Naive thymus-derived CD4-positive, alpha-beta T cell (primary cell): ENCODE measurements at regions not wholly inside any gene's neighbourhood (a gene's known extent, or its start where the extent isn't known, plus 50 kb on each side); places are given as distances from the start of the nearest gene placed in this dataset.
"Not testable (repeated sequence)": the region's sequence is repeated elsewhere in the genome, so short reads cannot be mapped to it uniquely, and the experiment has no call there.

Experiments used
- ATAC-seq: fragments of 150-1000 bp; cut with Tn5 transposase; 2 replicates; pipeline ENCODE4 v1.10.0; 2021; ENCODE audit warnings: mild to moderate bottlenecking, moderate library complexity
- CTCF ChIA-PET: fragments of 350-600 bp; sonication (Branson Sonifier 250); formaldehyde crosslinking; loops from one replicate; lab custom pipeline; 2021; ENCODE audit warnings: antibody characterized with exemption; lab: Charles Lee
- POLR2A ChIA-PET: fragments of 350-600 bp; sonication (Branson Sonifier 250); formaldehyde crosslinking; loops from one replicate; lab custom pipeline; 2021; ENCODE audit warnings: antibody characterized with exemption, inconsistent platforms; lab: Charles Lee
- DNase-seq, 9 donors: peaks; one replicate each; pipeline versions ENCODE4 v3.0.0 to v3.0.0-alpha.2; 2020 to 2022; ENCODE audit warnings: mixed read lengths in 1 of 9
- H3K27ac ChIP-seq: one replicate; pipeline ENCODE4 v1.7.0; 2013; ENCODE audit warnings: mild to moderate bottlenecking, low read depth, low read length, moderate library complexity
- H3K27me3 ChIP-seq, 2 donors: one replicate each; pipeline ENCODE4 v1.7.0; 2013; ENCODE audit warnings: low read length in 2 of 2, mild to moderate bottlenecking in 2 of 2, moderate library complexity in 2 of 2; ENCODE audit not compliant: control insufficient read depth in 2 of 2, insufficient read depth in 2 of 2
- H3K36me3 ChIP-seq, 3 experiments: 1 replicate in 2 of 3; 2 replicates in 1 of 3; pipeline ENCODE4 v1.7.0; 2013; ENCODE audit warnings: low read length in 3 of 3, mild to moderate bottlenecking in 3 of 3, moderate library complexity in 1 of 3; ENCODE audit not compliant: insufficient read depth in 3 of 3, control insufficient read depth in 2 of 3
- H3K4me1 ChIP-seq, 2 donors: one replicate each; pipeline ENCODE4 v1.7.0; 2013; ENCODE audit warnings: low read length in 2 of 2, mild to moderate bottlenecking in 2 of 2, moderate library complexity in 1 of 2; ENCODE audit not compliant: control insufficient read depth in 2 of 2, insufficient read depth in 2 of 2
- H3K4me3 ChIP-seq: 2 replicates; pipeline ENCODE4 v1.7.0; 2013; ENCODE audit warnings: mild to moderate bottlenecking, low read length
- H3K9me3 ChIP-seq, 3 experiments: 1 replicate in 2 of 3; 2 replicates in 1 of 3; pipeline ENCODE4 v1.7.0; 2013; ENCODE audit warnings: low read length in 3 of 3; ENCODE audit not compliant: control insufficient read depth in 2 of 3
- H3K27ac Mint-ChIP-seq, 9 donors: one replicate each; pipeline ENCODE4 v1.8.0; 2020 to 2022; ENCODE audit warnings: mixed read lengths in 9 of 9, mild to moderate bottlenecking in 8 of 9, moderate library complexity in 5 of 9, inconsistent platforms in 2 of 9
- H3K27me3 Mint-ChIP-seq, 5 donors: one replicate each; pipeline ENCODE4 v1.8.0; 2021 to 2022; ENCODE audit warnings: mixed read lengths in 5 of 5, mild to moderate bottlenecking in 1 of 5
- H3K36me3 Mint-ChIP-seq, 5 donors: one replicate each; pipeline ENCODE4 v1.8.0; 2020 to 2022; ENCODE audit warnings: mixed read lengths in 5 of 5, mild to moderate bottlenecking in 3 of 5, inconsistent platforms in 1 of 5
- H3K4me1 Mint-ChIP-seq, 7 donors: one replicate each; pipeline ENCODE4 v1.8.0; 2020 to 2022; ENCODE audit warnings: mixed read lengths in 7 of 7, mild to moderate bottlenecking in 3 of 7, inconsistent platforms in 1 of 7
- H3K4me3 Mint-ChIP-seq, 10 donors: one replicate each; pipeline ENCODE4 v1.8.0; 2020 to 2022; ENCODE audit warnings: mild to moderate bottlenecking in 10 of 10, mixed read lengths in 10 of 10, moderate library complexity in 6 of 10, inconsistent platforms in 2 of 10
- H3K9me3 Mint-ChIP-seq, 11 donors: one replicate each; pipeline ENCODE4 v1.8.0; 2020 to 2022; ENCODE audit warnings: mixed read lengths in 11 of 11, mild to moderate bottlenecking in 4 of 11, inconsistent platforms in 1 of 11, moderate library complexity in 1 of 11
- intact Hi-C, 2 donors: fragments of 100-400 bp; cut with micrococcal nuclease; formaldehyde crosslinking; loops; one replicate each; pipeline ENCODE4 v1.15.1; 2023

DNA sequence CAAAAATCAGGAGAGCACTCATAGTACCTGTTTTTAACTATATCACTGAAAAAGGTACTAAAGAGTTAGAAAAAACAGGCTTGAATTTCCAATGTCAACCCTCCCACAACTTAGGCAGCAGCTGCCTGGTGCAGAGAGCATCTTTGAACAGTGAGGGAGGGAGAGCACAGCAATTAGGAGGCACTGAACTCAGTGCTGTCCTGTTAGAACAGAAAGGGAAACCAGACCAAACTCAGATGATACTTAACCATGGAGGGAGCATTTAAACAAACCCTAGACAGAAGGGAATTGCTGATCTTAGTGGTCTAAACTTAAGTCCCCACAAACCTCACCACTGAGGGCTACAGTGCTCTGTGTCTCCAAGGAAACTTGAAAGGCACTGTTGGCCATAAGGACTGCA, 179.2 kb upstream of the AGTR1 start:
- Mint-ChIP-seq H3K4me3 (no peak overlapping the region), H3K27ac (no peak overlapping the region), H3K9me3 (peaks cover 3 to 36% (median 9%) of the 10 kb centered on the region in 11 donors), H3K4me1 (no peaks in the 10 kb centered on the region), H3K27me3 (no peaks in the 10 kb centered on the region), H3K36me3 (no peaks in the 10 kb centered on the region)
- no peaks in the 10 kb centered on the region for H3K9me3 ChIP-seq
- ATAC-seq (no peak), DNase-seq (no peak)
- H3K27me3 ChIP-seq: no peaks in the 10 kb centered on the region
- H3K36me3 ChIP-seq: no peaks in the 10 kb centered on the region
- H3K27ac ChIP-seq: no peak overlapping the region
- intact Hi-C loops: no loop called here
- no peaks in the 10 kb centered on the region for H3K4me1 ChIP-seq
- POLR2A ChIA-PET: no interaction called here
- CTCF ChIA-PET: no interaction called here
- no peak overlapping the region for H3K4me3 ChIP-seq

GRCh38 chr3:148525621-148526020, 172.1 kb upstream of the AGTR1 start:
- ATAC-seq, H3K36me3 Mint-ChIP-seq, POLR2A ChIA-PET, H3K27ac ChIP-seq, H3K27ac Mint-ChIP-seq, H3K27me3 Mint-ChIP-seq, H3K9me3 ChIP-seq, DNase-seq, H3K4me3 ChIP-seq, CTCF ChIA-PET, H3K4me3 Mint-ChIP-seq, H3K36me3 ChIP-seq, H3K4me1 ChIP-seq, H3K4me1 Mint-ChIP-seq, H3K27me3 ChIP-seq, intact Hi-C loops: not testable (repeated sequence)
- H3K9me3 Mint-ChIP-seq: peaks cover 5 to 51% (median 8%) of the 10 kb centered on the region in 11 donors

DNA sequence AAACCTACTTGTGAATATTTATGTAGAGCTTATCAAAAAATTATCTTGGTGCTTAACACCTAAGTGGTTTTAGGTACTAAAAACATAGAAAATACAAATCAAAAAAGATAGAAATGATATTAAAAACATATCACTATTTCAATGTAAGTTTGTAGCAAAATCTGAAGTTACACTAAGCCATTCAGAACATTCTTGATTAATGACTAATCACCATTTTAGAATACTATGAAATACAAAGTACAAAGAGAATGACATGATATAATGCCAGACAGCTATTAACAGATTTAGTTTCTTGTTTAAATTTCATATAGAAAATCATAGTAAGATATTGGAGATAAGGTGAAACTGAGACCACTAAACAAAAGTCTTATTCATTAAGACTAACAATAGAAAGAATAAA, 169.7 kb upstream of the AGTR1 start:
- no peaks in the 10 kb centered on the region for H3K4me1 Mint-ChIP-seq
- ATAC-seq: no peak
- no peak overlapping the region for H3K4me3 ChIP-seq

GRCh38 chr3:148531836-148532235, 165.9 kb upstream of the AGTR1 start:
- H3K4me1 ChIP-seq: no peaks in the 10 kb centered on the region
- no peaks in the 10 kb centered on the region for H3K4me1 Mint-ChIP-seq
- intact Hi-C loops: no loop called here
- ChIA-PET POLR2A (no interaction called here), CTCF (no interaction called here)
- no peaks in the 10 kb centered on the region for H3K36me3 Mint-ChIP-seq
- DNase-seq: no peak
- H3K4me3 ChIP-seq: no peak overlapping the region
- no peaks in the 10 kb centered on the region for H3K9me3 ChIP-seq
- H3K27ac Mint-ChIP-seq: no peak overlapping the region
- H3K4me3 Mint-ChIP-seq: no peak overlapping the region
- ATAC-seq: no peak
- H3K27ac ChIP-seq: no peak overlapping the region
- H3K9me3 Mint-ChIP-seq: peaks cover 0 to 19% (median 3%) of the 10 kb centered on the region in 11 donors
- H3K27me3 Mint-ChIP-seq: no peaks in the 10 kb centered on the region
- no peaks in the 10 kb centered on the region for H3K27me3 ChIP-seq
- H3K36me3 ChIP-seq: no peaks in the 10 kb centered on the region

More for the DNA sequence above, 169.7 kb upstream of the AGTR1 start:
- Histone ChIP-seq H3K4me1 (no peaks in the 10 kb centered on the region), H3K9me3 (no peaks in the 10 kb centered on the region), H3K36me3 (no peaks in the 10 kb centered on the region), H3K27ac (no peak overlapping the region), H3K27me3 (no peaks in the 10 kb centered on the region)
- DNase-seq: no peak
- intact Hi-C loops: no loop called here
- Mint-ChIP-seq H3K27ac (no peak overlapping the region), H3K36me3 (no peaks in the 10 kb centered on the region), H3K27me3 (no peaks in the 10 kb centered on the region), H3K9me3 (peaks cover 1 to 30% (median 7%) of the 10 kb centered on the region in 11 donors), H3K4me3 (no peak overlapping the region)
- ChIA-PET POLR2A (no interaction called here), CTCF (no interaction called here)

- H3K27ac Mint-ChIP-seq: no peak overlapping the region
- POLR2A ChIA-PET: no interaction called here
- Histone ChIP-seq H3K27ac (no peak overlapping the region), H3K4me3 (no peak overlapping the region), H3K4me1 (no peaks in the 10 kb centered on the region), H3K36me3 (no peaks in the 10 kb centered on the region), H3K27me3 (no peaks in the 10 kb centered on the region), H3K9me3 (no peaks in the 10 kb centered on the region)
- no peaks in the 10 kb centered on the region for H3K4me1 Mint-ChIP-seq
- CTCF ChIA-PET: no interaction called here
- ATAC-seq (no peak), DNase-seq (no peak)
- no peaks in the 10 kb centered on the region for H3K27me3 Mint-ChIP-seq
- no peak overlapping the region for H3K4me3 Mint-ChIP-seq
- no peaks in the 10 kb centered on the region for H3K36me3 Mint-ChIP-seq
- peaks cover 0 to 14% (median 3%) of the 10 kb centered on the region in 11 donors for H3K9me3 Mint-ChIP-seq
- intact Hi-C loops: no loop called here
Observed at GRCh38 chr3:148532326-148532725, 165.4 kb upstream of the AGTR1 start.

DNA sequence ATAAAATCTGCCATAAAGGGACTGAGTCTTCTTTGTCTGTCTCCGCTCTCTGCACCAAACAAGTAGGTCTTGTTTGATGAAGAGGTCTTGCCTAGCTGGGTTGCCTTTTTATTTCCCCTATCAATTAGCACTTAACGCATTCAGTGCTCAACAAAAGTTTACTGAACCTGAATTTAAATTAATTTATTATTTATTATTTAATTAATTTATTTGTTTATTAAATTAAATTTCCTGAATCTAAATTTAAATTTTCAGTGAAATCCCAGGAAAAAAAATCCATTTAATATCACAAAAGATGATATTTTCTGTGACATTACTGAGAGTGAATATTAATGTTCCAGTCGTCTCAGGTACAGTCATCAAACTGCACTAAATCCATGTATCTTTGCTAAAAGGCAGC, 164.9 kb upstream of the AGTR1 start:
- Mint-ChIP-seq H3K4me3 (no peak overlapping the region), H3K27me3 (no peaks in the 10 kb centered on the region), H3K27ac (no peak overlapping the region), H3K4me1 (no peaks in the 10 kb centered on the region), H3K36me3 (no peaks in the 10 kb centered on the region), H3K9me3 (peaks cover 0 to 13% (median 3%) of the 10 kb centered on the region in 11 donors)
- no peak overlapping the region for H3K4me3 ChIP-seq
- intact Hi-C loops: no loop called here
- H3K9me3 ChIP-seq: no peaks in the 10 kb centered on the region
- no peaks in the 10 kb centered on the region for H3K27me3 ChIP-seq
- CTCF ChIA-PET: no interaction called here
- H3K36me3 ChIP-seq: no peaks in the 10 kb centered on the region
- DNase-seq: no peak
- H3K27ac ChIP-seq: no peak overlapping the region
- POLR2A ChIA-PET: no interaction called here
- H3K4me1 ChIP-seq: no peaks in the 10 kb centered on the region
- no peak for ATAC-seq

GRCh38 chr3:148534089-148534988, 163.4 kb upstream of the AGTR1 start:
- no peaks in the 10 kb centered on the region for H3K4me1 ChIP-seq
- H3K4me1 Mint-ChIP-seq: no peaks in the 10 kb centered on the region
- no peaks in the 10 kb centered on the region for H3K36me3 ChIP-seq
- no peak for ATAC-seq
- H3K4me3 Mint-ChIP-seq: no peak overlapping the region
- no peak overlapping the region for H3K27ac Mint-ChIP-seq
- no peaks in the 10 kb centered on the region for H3K36me3 Mint-ChIP-seq
- H3K27ac ChIP-seq: no peak overlapping the region
- no peak overlapping the region for H3K4me3 ChIP-seq
- H3K27me3 ChIP-seq: no peaks in the 10 kb centered on the region
- peaks cover 0 to 7% (median 0%) of the 10 kb centered on the region in 11 donors for H3K9me3 Mint-ChIP-seq
- ChIA-PET POLR2A (no interaction called here), CTCF (no interaction called here)
- intact Hi-C loops: no loop called here
- no peak for DNase-seq
- H3K27me3 Mint-ChIP-seq: no peaks in the 10 kb centered on the region
- H3K9me3 ChIP-seq: no peaks in the 10 kb centered on the region
